Cerebellar nuclear complex (tissue), 1 donor: ENCODE measurements at regions not wholly inside any gene's neighbourhood (a gene's known extent, or its start where the extent isn't known, plus 50 kb on each side); places are given as distances from the start of the nearest gene placed in this dataset.
"Not testable (repeated sequence)": the region's sequence is repeated elsewhere in the genome, so short reads cannot be mapped to it uniquely, and the experiment has no call there.

Experiments
- DNase-seq, 2 experiments: peaks; one replicate each; lab custom pipeline; 2025; lab: John Stamatoyannopoulos, UW

DNA sequence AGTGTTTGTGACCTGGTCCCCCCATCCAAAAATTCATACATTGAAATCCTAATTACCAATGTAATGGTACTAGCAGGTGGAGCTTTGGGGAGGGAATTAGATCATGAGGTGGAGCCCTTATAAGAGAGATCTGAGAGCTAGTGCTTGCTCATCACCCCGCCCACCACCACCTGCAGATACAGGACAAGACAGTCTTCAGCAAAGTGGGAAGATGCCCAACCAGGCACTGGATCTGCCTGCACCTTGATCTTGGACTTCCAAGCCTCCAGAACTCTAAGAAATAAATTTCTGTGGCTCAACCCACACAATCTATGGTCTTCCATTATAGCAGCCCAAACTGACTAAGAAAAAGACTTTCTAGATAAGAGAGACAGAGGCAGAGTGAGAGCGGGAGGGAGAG is 343.4 kb downstream of the LRRIQ3 start:
- no peak for DNase-seq

DNA sequence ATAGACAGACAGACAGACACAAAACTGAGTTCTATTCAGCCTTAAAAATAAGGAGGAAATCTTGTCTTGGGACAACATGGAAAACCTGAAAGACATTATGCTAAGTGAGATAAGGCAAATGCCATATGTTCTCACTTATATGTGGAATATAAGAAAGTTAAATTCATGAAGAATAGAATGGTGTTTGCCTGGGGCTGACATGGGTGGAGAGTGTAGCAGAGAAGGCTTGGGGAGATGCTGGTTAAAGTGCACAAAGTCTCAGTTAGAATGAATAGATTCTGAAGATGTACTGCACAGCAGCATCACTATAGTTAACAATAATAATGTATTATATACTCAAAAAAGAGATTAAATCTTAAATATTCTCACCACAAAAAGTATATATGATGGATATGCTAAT is 355.5 kb downstream of the LRRIQ3 start:
- DNase-seq = no peak

DNA sequence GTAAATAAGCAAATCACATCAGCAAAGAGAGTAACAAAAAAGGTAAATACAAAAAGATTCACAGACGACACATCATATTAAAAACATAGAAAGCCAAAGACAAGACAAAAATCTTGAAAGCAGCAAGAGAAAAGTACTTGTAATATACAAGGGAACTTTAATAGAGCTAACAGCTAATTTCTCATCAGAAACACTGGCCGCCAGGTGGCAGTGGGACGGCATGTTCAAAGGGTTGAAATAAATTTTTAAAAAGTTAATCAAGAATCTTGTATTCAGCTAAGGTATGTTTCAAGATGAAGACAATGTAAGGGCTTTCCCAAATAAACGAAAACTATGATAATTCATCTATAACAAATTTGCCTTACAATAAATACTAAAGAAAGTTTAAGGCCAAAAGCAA is 358.1 kb downstream of the LRRIQ3 start:
- no peak for DNase-seq

DNA sequence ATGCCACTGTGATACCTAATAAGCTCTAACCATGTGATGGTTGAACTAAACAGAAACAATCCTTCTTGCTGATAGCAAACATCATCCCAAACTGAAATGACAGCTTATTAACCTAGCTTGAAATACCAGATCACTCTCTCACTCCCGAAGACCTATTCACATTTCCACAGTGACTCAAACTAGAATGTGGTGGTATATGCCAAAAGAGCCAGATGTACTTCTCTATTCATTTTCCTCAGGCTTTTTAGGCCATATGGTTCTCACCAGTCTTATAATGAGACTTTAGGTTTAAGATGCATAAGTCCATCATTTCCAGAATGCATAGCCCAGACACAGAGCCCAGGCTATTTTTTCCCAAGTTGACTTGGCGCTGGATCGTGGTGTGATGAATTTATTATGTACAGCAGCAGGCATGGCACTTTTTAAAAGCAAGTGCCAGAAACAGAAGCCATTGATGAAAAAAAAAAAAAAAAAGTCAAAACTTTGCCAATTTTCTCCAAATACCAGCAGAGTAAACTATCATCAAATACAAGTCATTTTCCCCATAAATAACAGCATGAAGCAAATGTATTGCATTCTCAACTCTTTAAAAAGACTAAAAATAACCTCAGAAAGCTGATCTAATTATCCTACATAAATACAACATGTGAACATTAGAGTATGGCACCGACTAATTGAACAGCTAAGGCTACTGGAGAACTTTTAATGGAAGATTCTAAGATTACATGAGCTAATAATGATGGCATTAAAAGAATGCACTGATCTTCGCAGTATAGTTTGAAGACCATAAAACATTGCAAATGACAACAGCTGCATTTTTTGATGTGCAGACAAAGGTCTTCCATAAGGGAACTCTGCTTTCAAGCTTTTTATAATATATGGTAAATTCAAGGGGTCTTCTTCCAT is 365.4 kb downstream of the LRRIQ3 start:
- peak in 1 of 2 experiments; percentile 76 for DNase-seq

DNA sequence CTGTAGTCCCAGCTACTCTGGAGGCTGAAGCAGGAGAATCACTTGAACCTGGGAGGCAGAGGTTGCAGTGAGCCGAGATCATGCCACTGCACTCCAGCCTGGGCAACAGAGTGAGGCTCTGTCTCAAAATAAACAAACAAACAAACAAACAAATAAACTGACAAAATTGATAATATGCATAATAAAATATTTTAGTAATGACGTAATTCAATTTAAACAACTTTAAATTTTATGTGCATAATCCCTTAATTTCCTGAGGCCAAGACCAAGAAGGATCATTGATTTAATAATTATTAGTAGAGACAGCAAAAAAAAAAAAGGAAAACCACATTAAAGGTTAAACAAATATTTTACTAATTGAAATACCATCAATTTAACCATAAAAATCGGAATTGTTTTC is 370.7 kb downstream of the LRRIQ3 start:
- not testable (repeated sequence) for DNase-seq

DNA sequence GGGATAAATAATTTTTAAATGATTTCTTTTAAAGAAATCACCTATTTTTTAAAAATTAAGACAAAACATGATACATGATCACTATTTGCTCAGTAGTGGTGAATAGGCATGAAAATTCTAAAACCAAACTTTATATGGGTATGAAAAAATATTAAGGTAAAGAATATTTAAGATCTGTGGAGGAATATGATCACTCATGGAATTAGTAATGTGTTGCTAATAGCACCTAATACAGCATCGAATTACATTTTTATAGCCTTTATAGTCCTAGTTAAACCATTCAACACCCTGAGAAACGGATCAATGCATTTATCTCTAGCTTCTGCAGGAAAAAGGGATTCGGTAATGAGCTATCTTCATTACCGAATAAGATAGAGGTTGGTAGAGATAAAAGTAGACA is 373.9 kb downstream of the LRRIQ3 start:
- DNase-seq = no peak

DNA sequence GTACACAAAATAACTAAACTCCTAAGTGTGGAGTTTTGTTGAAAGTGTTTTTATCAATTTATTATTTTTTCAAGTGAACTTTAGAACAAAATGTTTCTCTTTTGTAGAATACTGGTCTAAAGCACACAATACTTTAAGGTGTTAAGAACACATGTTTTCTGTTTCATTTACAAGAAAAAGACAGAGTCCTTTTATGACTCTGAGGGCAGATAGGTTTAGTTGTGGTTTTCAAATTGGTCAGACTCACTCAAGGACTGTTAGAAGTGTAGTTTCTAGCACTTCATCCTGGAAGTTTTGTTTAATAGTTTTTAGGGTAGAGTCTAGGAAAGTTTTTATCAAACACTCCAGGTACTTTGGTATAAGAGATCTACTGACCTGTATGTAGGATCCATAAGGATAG is 376.5 kb downstream of the LRRIQ3 start:
- DNase-seq = no peak

DNA sequence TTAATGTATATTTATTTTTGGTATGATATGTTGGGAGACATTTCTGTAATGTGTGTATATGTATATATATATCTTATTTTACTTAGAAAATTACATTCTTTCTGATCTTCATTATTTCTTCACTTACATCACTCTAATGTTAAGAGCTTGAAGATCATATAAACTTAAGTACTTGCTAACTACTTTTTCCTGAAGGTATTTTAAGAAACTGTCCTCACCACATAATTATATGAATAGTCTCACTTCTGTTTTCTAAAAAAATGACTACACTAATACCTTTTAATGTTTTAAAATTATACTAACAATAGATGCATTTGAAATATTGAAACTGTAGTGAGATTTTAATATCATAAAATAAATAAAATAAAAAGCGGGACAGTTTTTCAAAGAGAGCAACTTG is 377.1 kb downstream of the LRRIQ3 start:
- DNase-seq = no peak

DNA sequence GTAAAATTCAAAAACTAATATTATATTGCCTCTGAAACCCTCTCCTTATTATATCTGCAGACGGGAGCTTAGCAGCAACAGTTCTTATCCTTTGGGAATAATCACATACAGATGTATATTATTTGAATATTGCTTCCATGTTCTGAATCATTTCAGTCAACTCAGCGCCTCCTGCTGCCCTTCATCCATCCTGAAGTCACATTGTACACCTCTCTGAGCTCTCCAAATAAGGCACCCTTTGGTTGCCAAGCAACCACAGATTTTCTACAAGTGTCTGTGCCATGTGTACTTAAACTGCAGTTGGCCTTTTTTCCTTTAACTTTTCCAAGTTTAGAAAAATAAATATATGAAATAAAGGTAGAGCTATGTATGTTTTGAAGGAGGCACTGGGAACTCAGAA is 384.3 kb downstream of the LRRIQ3 start:
- no peak for DNase-seq

DNA sequence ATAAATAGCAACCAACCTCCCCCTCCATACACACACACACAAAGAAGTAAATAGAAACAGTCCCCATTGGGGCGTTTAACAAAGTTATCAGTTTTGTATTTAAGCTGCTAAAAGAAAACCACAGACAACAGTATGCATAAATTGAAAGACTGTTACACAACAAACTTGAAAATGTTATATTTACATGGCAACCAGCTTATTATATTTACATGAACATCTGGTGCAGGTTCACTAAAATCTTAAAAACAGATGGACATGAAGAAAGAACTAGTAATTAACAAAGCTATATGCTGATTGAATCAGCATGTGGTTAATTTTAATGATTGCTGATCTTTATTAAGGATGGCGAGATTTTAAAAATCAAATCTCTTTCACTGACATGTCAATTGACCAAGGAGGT is 384.7 kb downstream of the LRRIQ3 start:
- no peak for DNase-seq

DNA sequence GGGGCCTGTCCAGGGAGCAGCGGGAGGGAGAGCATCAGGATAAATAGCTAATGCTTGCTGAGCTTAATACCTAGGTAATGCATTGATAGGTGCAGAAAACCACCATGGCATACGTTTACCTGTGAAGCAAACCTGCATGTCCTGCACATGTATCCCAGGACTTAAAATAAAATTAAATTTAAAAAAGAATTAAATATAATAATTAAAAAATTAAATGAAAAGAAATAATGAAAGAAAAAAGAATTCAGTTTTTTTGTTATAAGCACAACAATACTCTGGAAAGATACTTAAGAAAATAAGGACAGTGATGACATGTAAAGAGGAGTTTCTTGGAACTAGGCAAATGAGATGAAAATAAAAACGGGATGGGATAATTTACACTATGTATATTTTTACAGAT is 386.2 kb downstream of the LRRIQ3 start:
- DNase-seq = no peak

DNA sequence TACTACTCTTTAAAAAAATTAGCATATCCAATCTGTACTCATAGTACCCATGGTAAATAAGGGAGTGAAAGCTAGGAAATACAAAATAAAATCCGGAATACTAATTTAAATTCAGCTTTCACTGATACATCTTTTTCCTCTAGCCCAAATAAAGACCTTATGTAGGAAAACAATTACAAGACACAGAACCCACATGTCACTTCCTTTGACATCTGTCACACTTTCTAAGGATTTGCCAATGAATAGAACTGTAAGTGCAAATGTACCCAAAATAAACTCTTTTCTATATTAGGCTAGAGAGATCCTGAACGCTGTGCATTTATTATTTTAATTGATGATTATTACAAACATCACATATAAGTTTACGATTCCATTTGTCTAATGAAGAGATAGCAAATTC is 393.0 kb downstream of the LRRIQ3 start:
- no peak for DNase-seq

DNA sequence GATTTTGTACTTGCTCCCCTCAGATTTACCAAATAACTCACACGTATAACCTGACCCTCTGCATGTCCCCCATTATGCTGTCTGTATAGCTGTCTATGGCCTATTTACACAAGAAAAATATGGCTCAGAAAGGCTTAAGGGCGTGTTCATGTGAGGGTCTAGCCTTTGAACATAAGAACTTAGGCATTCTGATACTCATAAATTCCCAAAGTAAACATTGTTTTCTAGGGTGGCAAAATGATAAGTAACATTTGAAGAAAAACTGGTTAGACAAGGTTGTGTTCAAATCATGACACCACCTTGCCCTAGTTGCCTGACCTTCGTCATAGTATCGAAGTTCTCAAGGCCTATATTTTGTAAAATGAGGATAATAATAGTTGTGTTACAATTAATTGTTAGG is 394.6 kb downstream of the LRRIQ3 start:
- no peak for DNase-seq

DNA sequence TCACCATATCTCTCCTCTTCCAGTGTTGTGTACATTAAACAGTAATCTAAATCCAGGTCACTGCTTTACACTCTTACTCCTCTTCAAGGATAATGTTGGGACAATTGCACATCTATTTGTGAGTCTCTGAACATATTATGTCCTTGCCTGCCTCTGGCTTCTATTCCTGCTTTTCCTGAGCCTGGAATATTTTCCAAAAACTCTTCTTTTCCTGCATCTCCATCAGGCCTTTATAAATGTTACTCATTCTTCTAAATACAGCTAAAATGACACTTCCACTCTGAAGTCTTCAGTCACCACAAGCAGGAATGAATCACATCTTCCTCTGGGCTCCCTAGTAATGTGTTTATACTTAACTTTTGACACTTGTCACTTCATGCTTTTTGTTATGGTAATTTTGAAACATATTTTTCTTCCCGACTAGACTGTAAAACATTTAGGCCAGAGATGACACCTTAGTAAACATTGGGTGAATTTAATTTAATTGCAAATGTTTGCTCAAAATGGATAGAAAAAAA is 396.0 kb downstream of the LRRIQ3 start:
- DNase-seq = no peak

DNA sequence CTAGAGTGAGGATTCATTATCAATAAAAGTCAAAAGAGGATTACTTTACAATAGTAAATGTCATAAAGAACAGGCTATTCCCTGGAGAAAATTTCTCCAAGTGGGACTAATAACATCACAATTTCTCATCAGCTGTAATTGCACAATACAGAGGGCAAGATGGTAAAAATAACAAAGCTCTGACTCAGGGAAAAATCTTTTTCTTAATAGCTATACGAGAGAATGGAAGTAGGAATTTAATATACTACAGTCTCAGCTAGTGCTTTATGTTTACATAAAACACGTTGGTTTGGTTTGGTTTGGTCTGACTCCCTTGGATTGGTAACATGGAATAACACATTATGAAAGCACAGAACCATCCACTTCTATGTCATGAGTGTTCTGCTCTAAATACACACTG is 397.6 kb downstream of the LRRIQ3 start:
- DNase-seq = no peak

DNA sequence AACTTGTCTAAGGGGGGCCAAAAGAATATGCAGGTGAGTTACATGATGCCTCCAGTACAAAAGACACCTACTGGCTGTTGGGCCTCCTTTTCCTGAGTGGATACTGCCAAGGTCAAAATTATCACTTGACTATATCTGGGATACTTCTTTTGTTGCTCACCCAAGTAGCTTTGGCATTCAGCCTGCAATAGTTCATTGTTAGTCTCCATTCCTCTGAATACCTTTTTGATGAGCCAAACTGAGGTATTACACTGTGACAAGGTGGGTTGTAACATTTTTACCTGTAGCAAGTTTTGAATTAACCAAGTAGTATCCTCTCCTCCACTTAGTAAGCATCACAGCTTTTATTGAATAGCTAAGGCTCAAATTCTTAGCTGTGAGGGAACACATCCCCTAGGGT is 408.0 kb downstream of the LRRIQ3 start:
- DNase-seq = no peak

DNA sequence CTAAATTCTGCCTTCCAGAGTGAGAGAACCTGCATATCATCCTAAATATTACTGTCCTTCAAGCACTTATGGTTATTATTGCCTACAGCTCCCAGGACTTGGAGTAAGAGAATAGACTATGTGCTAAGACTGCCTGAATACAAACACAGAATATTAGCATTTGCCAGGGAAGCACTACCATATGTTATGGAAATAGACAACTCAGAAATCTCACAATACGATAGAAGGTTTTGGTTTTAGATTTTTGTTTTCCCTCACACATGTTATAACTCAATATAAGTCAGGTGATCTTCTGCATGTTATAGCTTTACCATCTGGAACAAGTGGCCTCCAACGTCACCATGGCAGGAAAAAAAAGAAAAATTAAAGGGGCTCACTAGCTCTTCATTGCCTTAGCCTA is 413.9 kb downstream of the LRRIQ3 start:
- DNase-seq = no peak

DNA sequence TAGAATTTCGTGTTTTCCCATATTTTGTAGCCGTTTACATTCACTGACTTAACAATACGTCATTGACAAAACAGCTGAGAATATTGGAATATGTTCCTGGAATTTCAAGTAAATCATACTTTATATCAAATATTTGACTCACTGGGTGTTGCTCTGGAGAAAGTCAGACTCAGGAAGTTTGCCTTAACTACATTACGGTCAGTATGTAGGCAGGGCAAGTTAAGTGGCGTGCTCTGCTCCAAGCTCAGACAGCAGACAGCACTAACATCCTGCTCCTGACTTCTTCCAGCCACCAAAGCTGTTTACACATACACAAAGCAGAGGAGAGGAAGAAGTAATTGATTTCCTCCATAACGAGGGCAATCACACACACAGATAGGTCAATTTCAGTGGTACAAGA is 414.6 kb downstream of the LRRIQ3 start:
- DNase-seq = no peak

DNA sequence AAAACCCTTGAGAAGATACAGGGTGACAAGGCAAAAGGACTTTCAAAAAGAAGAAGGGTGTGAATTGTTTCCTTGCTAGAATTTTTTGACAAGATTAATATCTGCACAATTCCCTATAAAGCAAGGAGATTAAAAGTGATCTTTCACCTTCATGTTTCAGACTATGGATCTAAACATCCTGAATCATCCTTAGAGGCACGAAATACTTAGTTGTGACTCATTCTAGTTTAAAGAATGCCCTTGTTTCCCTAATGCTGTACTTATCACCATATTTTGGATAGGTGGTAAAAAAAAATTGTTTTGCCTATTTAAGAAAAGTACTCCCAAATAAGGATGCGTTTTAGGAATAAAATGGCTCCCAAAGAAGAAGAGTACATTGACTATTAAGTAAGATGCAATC is 415.1 kb downstream of the LRRIQ3 start:
- no peak for DNase-seq

DNA sequence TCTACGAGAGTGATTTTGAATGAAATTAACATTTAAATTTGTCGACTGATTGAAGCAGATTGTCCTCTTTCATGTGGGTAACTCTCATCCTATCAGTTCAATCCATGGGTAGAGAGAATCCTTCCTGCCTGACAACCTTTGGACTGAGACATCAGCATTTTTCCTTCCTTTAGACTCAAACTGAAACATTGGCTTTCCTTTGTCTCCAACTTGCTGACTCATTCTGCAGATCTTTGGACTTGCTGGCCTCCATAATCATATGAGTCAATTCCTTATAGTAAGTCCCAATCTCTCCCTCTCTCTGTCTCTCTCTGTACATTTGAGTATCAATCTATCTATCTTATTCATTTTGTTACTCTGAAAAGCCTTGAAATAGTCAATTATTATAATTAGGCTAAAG is 416.7 kb downstream of the LRRIQ3 start:
- DNase-seq = no peak

DNA sequence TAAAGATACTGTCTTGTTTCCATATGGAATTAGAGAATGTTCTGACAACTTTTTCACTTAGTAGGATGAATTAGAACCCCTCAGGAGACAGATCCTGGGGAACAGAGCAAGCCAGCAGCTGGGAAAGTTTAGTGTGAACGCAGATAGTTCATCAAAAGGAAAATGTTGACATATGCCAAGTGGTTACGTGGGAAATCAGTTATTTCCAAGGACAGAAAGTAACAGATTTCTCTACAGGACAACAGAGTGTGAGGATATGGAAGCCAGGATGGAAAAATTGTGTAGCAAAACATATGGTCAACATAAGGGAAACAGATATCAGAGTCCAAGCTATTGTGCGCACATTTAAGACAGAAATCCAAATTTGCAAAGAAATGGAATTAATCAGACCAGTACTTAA is 419.5 kb downstream of the LRRIQ3 start:
- DNase-seq = no peak

DNA sequence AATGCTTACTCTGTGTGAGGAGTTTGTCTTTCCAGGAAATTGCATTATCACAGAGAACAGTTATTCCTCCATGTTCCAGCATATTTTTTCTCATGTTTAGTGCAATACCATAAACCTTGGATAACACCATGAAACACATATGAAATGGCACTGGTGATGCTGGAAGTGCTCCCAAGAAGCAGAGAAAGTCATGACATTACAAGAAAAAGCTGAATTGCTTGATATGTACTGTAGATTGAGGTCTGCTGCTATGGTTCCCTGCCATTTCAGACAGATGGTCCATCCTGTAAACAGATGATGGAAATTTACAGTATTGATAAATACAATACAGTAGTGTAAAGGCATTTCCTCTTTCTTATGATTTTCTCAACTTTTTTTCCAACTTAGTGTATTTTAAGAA is 422.1 kb downstream of the LRRIQ3 start:
- no peak for DNase-seq

DNA sequence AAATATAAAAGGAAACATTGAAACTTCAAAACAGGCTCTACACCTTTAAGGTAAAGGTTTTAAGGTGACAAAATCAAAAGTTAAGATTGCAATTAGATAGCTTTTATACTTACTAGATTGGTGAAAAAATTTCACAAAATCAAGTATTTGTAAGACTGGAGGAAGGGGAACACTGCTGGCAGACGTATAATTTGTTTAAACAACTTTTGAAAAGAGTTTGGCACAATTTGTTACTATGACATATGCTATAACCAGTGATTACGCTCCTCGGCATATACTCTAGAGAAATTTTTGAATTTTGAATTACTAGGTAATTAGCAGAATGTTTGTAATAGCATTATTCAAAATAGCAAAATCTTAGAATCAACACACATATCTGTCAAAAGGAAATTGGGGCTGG is 425.0 kb downstream of the LRRIQ3 start:
- no peak for DNase-seq

DNA sequence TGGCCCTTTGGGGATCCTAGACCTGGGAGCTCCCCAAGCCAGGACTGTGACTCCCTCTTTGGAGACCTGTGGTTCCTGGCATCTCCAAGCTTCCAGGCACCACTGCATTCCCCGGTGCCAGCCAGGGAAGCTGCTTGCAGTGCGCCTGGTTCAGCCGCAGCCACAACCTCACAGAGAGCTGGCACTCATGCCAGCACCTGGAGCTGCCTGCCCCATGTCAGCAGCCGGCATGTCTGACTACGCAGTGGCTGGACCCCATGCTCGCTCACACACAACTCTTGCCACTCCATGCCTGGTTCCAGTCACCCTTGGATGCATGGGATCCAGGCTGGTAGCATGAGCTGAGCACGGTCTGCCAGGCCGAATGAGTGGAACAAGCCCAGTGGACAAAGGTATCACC is 426.6 kb downstream of the LRRIQ3 start:
- no peak for DNase-seq
